ENCODE measurements at regions not wholly inside any gene's neighbourhood (a gene's known extent, or its start where the extent isn't known, plus 50 kb on each side); places are given as distances from the start of the nearest gene placed in this dataset.

- Histone ChIP-seq H3K27ac (ENCODE audit: low read depth, low read length) (no peak overlapping the region), H3K14ac (ENCODE audit: low read length) (no peak overlapping the region), H2BK12ac (ENCODE audit: low read length) (peak overlapping the region; percentile 49), H3K4me2 (ENCODE audit: low read length) (no peak overlapping the region), H3K36me3 (ENCODE audit: control insufficient read depth in 1 of 2, insufficient read depth in 2 of 2, low read length in 2 of 2) (no peaks in the 10 kb centered on the region), H4K8ac (ENCODE audit: low read depth, low read length) (no peak overlapping the region), H4K12ac (ENCODE audit: low read depth, low read length) (no peak overlapping the region), H2BK120ac (ENCODE audit: insufficient read depth, low read length, poor library complexity) (no peak overlapping the region), H2AFZ (ENCODE audit: insufficient read depth, low read length, poor library complexity) (no peak overlapping the region), H3K9ac (ENCODE audit: low read length) (no peak overlapping the region), H4K91ac (ENCODE audit: low read depth, low read length) (no peak overlapping the region), H3K18ac (ENCODE audit: low read length) (no peak overlapping the region), H3K4me3 (ENCODE audit: low read depth, low read length) (no peak overlapping the region), H3K9me3 (ENCODE audit: insufficient read depth, low read depth, low read length) (no peaks in the 10 kb centered on the region), H2BK5ac (ENCODE audit: low read depth, low read length, poor library complexity) (no peak overlapping the region), H3K79me2 (ENCODE audit: control insufficient read depth, insufficient read depth, low read length, poor library complexity) (no peaks in the 10 kb centered on the region), H2AK5ac (ENCODE audit: low read length) (no peak overlapping the region), H3K79me1 (ENCODE audit: low read length) (peaks cover 8% of the 10 kb centered on the region), H3K4me1 (ENCODE audit: control insufficient read depth in 1 of 2, insufficient read depth in 2 of 2, low read length in 2 of 2) (no peaks in the 10 kb centered on the region), H3K23ac (ENCODE audit: low read length) (no peak overlapping the region), H3K27me3 (ENCODE audit: insufficient read depth, low read length) (no peaks in the 10 kb centered on the region), H3K4ac (ENCODE audit: low read depth, low read length) (no peak overlapping the region)
- DNase-seq: no peak
- no CpG with 5 or more reads among the region's 2 CpGs for WGBS (ENCODE audit: extremely low coverage, insufficient coverage, insufficient read length)
These were observed 147.8 kb upstream of the KCNMB2 start for GRCh38 chr3:178388473-178388872.

GRCh38 chr3:178389258-178389657, 147.0 kb upstream of the KCNMB2 start:
- Histone ChIP-seq H2BK120ac (ENCODE audit: insufficient read depth, low read length, poor library complexity) (no peak overlapping the region), H3K27ac (ENCODE audit: low read depth, low read length) (no peak overlapping the region), H3K14ac (ENCODE audit: low read length) (no peak overlapping the region), H3K9me3 (ENCODE audit: insufficient read depth, low read depth, low read length) (no peaks in the 10 kb centered on the region), H2BK12ac (ENCODE audit: low read length) (no peak overlapping the region), H4K91ac (ENCODE audit: low read depth, low read length) (no peak overlapping the region), H3K36me3 (ENCODE audit: control insufficient read depth in 1 of 2, insufficient read depth in 2 of 2, low read length in 2 of 2) (no peaks in the 10 kb centered on the region), H3K18ac (ENCODE audit: low read length) (no peak overlapping the region), H3K4me1 (ENCODE audit: control insufficient read depth in 1 of 2, insufficient read depth in 2 of 2, low read length in 2 of 2) (no peaks in the 10 kb centered on the region), H3K4me2 (ENCODE audit: low read length) (no peak overlapping the region), H3K23ac (ENCODE audit: low read length) (no peak overlapping the region), H3K79me1 (ENCODE audit: low read length) (peaks cover 8% of the 10 kb centered on the region), H4K12ac (ENCODE audit: low read depth, low read length) (no peak overlapping the region), H2AFZ (ENCODE audit: insufficient read depth, low read length, poor library complexity) (no peak overlapping the region), H3K4me3 (ENCODE audit: low read depth, low read length) (no peak overlapping the region), H3K9ac (ENCODE audit: low read length) (no peak overlapping the region), H2BK5ac (ENCODE audit: low read depth, low read length, poor library complexity) (no peak overlapping the region), H4K8ac (ENCODE audit: low read depth, low read length) (no peak overlapping the region), H3K4ac (ENCODE audit: low read depth, low read length) (no peak overlapping the region), H3K27me3 (ENCODE audit: insufficient read depth, low read length) (no peaks in the 10 kb centered on the region), H2AK5ac (ENCODE audit: low read length) (no peak overlapping the region), H3K79me2 (ENCODE audit: control insufficient read depth, insufficient read depth, low read length, poor library complexity) (no peaks in the 10 kb centered on the region)
- no peak for DNase-seq
- WGBS (ENCODE audit: extremely low coverage, insufficient coverage, insufficient read length): no CpG with 5 or more reads among the region's 1 CpG

GRCh38 chr3:178392511-178392926, 143.7 kb upstream of the KCNMB2 start:
- Histone ChIP-seq H4K91ac (ENCODE audit: low read depth, low read length) (no peak overlapping the region), H3K27me3 (ENCODE audit: insufficient read depth, low read length) (no peaks in the 10 kb centered on the region), H2BK120ac (ENCODE audit: insufficient read depth, low read length, poor library complexity) (no peak overlapping the region), H3K4me2 (ENCODE audit: low read length) (no peak overlapping the region), H3K4ac (ENCODE audit: low read depth, low read length) (no peak overlapping the region), H3K18ac (ENCODE audit: low read length) (no peak overlapping the region), H3K79me1 (ENCODE audit: low read length) (peaks cover 2% of the 10 kb centered on the region), H4K8ac (ENCODE audit: low read depth, low read length) (no peak overlapping the region), H3K36me3 (ENCODE audit: control insufficient read depth in 1 of 2, insufficient read depth in 2 of 2, low read length in 2 of 2) (no peaks in the 10 kb centered on the region), H2AK5ac (ENCODE audit: low read length) (no peak overlapping the region), H2BK5ac (ENCODE audit: low read depth, low read length, poor library complexity) (no peak overlapping the region), H3K14ac (ENCODE audit: low read length) (no peak overlapping the region), H4K12ac (ENCODE audit: low read depth, low read length) (no peak overlapping the region), H3K4me1 (ENCODE audit: control insufficient read depth in 1 of 2, insufficient read depth in 2 of 2, low read length in 2 of 2) (no peaks in the 10 kb centered on the region), H3K4me3 (ENCODE audit: low read depth, low read length) (no peak overlapping the region), H3K9ac (ENCODE audit: low read length) (no peak overlapping the region), H3K23ac (ENCODE audit: low read length) (no peak overlapping the region), H3K9me3 (ENCODE audit: insufficient read depth, low read depth, low read length) (no peaks in the 10 kb centered on the region), H2AFZ (ENCODE audit: insufficient read depth, low read length, poor library complexity) (no peak overlapping the region), H3K27ac (ENCODE audit: low read depth, low read length) (no peak overlapping the region), H2BK12ac (ENCODE audit: low read length) (no peak overlapping the region), H3K79me2 (ENCODE audit: control insufficient read depth, insufficient read depth, low read length, poor library complexity) (no peaks in the 10 kb centered on the region)
- no peak for DNase-seq
- no CpG with 5 or more reads among the region's 1 CpG for WGBS (ENCODE audit: extremely low coverage, insufficient coverage, insufficient read length)

GRCh38 chr3:178393146-178393545, 143.1 kb upstream of the KCNMB2 start:
- Histone ChIP-seq H3K9ac (ENCODE audit: low read length) (no peak overlapping the region), H3K36me3 (ENCODE audit: control insufficient read depth in 1 of 2, insufficient read depth in 2 of 2, low read length in 2 of 2) (no peaks in the 10 kb centered on the region), H2BK120ac (ENCODE audit: insufficient read depth, low read length, poor library complexity) (no peak overlapping the region), H3K79me1 (ENCODE audit: low read length) (peaks cover 2% of the 10 kb centered on the region), H4K12ac (ENCODE audit: low read depth, low read length) (no peak overlapping the region), H3K9me3 (ENCODE audit: insufficient read depth, low read depth, low read length) (no peaks in the 10 kb centered on the region), H3K4me2 (ENCODE audit: low read length) (no peak overlapping the region), H2BK5ac (ENCODE audit: low read depth, low read length, poor library complexity) (no peak overlapping the region), H3K4ac (ENCODE audit: low read depth, low read length) (no peak overlapping the region), H4K91ac (ENCODE audit: low read depth, low read length) (no peak overlapping the region), H3K4me3 (ENCODE audit: low read depth, low read length) (no peak overlapping the region), H3K27ac (ENCODE audit: low read depth, low read length) (no peak overlapping the region), H3K18ac (ENCODE audit: low read length) (no peak overlapping the region), H3K23ac (ENCODE audit: low read length) (no peak overlapping the region), H2AK5ac (ENCODE audit: low read length) (no peak overlapping the region), H2BK12ac (ENCODE audit: low read length) (no peak overlapping the region), H2AFZ (ENCODE audit: insufficient read depth, low read length, poor library complexity) (no peak overlapping the region), H3K14ac (ENCODE audit: low read length) (no peak overlapping the region), H3K79me2 (ENCODE audit: control insufficient read depth, insufficient read depth, low read length, poor library complexity) (no peaks in the 10 kb centered on the region), H3K27me3 (ENCODE audit: insufficient read depth, low read length) (no peaks in the 10 kb centered on the region), H3K4me1 (ENCODE audit: control insufficient read depth in 1 of 2, insufficient read depth in 2 of 2, low read length in 2 of 2) (no peaks in the 10 kb centered on the region), H4K8ac (ENCODE audit: low read depth, low read length) (no peak overlapping the region)
- DNase-seq: no peak
- WGBS (ENCODE audit: extremely low coverage, insufficient coverage, insufficient read length): no CpG with 5 or more reads among the region's 1 CpG

Measured in trophoblast cell (in vitro differentiated cells and primary cell).